SKM-1 treated with dmso at 0.1 percent for 144 hours (cell line): ENCODE measurements at regions not wholly inside any gene's neighbourhood (a gene's known extent, or its start where the extent isn't known, plus 50 kb on each side); places are given as distances from the start of the nearest gene placed in this dataset.

Experiments used
- DNase-seq: peaks from one replicate; lab custom pipeline; 2025; ENCODE audit not compliant: unreplicated experiment; lab: John Stamatoyannopoulos, UW

DNA sequence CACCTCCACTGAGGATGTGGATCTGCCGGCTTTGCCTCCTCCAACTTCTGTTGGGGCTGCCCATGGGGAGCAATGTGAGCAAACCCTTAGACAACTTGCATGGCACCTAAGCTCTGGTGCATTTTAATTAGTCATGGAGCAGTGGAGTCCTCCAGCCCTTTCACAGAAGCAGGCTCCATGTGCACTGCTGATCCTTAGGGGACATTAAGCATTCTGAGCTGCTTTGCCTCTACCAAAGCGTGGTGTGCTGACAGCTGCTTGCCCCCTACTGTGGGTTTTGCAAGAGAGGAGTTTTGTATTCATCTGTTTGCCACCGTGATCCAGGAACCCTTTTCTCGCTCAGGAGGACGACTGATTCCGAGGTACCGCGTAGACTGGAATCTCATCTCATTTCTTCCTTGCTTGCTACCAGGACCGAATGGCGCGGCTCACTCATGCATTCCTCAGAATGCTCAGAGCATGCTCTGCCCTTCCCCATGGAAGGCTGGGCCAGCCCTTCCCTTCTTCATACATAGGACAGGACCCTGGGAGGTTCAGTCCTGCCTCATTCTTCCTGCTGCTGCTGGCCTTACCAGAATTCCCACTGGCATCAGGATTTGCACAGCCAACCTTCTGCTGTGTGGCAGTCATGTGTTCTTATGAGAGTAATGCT lies 432.5 kb downstream of the GADD45G start:
- no peak for DNase-seq

DNA sequence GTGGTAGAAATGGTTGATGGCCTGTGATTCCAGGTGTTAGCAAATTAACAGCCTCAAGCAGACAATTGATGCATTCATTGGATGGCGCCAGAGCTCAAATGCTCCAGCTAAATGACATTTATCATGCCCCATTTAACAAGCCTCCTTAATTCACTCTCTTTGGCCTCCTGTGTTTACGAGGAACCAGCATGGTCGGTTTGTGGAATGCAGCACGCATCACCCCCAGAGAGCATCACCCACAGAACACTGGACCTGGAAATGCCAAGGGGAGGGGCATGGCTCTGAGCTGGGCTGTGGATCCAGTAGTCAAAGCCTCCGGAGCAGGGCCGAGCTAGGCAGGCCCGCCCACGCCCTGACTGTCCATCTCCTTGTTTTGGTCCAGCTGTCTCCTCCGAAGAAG lies 434.0 kb downstream of the GADD45G start:
- no peak for DNase-seq

DNA sequence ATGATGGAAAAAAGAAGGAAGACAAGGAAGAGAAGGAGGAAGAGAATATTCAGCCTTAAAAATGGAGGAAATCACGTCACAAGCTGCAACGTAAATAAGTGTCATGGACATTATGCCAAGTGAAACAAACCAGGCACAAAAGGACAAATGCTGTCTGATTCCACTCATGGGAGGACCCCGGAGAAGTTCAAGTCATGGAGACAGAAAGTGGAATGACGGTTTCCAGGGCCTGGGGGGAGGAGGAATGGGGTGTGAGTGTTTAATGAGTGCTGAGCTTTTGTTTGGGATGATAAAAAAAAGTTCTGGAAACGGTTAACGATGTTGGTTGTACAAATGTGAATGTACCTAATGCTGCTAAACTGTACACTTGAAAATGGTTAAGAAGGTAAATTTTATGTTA lies 439.5 kb downstream of the GADD45G start:
- DNase-seq: no peak

DNA sequence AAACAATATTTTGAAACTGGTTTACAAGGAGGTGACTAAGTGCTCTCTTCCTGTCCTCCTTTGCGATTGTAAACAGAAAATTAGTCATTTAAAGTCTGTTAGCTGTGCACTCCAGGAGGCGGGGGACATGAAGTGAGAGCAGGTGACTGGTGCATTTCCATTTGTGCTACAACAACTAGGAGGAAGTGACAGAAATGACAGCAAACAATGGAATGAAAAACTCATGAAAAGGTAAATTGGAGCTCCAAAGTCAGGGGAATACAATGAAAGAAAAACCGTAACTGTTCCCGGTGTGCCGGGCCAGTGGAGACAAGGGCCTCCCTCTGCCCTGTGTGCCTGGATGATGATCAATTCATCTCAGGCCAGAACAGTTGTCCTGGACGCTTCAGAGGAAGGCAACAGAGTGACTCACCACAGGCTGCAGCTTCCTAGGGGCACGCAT lies 439.9 kb downstream of the GADD45G start:
- no peak for DNase-seq

DNA sequence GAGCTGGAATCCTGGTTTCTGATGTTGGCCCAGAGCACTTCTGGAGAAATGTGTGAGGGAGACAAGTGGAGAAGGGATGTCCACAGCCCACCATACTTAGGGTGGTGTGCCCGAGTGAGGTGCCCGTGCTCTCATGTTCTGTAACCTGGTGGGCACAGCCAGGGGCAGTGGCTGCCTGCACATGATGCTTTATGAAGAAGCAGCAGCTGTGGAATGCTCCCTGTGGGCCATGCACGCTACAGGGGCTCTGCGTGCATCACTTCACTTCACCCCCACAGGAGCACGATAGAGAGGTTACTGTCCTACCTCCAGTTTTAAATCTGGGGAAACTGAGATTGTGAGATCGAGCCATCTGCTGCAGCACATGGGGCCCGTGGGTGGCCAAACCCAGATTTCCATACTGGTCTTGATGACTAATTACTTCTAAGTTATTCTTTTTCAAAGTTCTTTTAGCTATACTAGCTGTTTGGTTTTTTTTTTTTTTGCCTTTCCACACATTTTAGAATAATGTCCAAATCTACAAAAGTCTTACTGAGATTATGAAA lies 441.6 kb downstream of the GADD45G start:
- DNase-seq: no peak

DNA sequence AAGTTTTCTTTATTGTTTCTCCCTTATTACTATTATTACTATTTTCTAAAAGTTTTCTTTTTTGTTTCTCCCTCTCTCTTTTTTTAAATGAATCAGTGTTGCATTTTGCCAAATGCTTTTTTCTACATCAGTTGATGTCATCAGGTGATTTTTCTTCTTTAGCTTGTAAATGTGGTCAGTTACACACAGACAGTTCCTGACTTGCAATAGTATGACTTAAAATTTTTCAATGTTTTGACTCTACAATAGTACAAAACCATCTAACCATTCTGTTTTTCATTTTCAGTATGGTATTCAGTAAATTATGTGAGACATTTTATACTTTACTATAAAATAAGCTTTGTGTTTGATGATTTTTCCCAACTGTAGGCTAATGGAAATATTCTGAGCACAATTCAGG lies 443.0 kb downstream of the GADD45G start:
- no peak for DNase-seq

DNA sequence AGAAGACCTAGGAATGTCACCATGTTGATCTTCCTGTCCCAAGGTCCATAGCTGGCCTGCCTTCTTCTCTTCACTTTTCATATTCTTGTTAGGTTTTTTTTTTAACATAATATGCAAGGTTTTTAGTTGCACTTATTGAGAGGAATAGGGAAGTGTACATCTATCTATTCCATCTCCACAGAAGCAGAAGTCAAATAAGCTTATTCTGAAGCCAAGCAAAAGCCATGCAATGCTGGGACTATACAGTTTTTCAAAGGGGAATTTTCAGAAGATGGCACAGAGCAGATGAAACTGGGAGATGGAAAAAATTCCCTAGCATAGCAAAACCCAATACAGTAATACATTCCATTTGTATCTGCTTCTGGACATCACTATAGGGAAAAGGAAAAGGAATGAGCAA lies 447.6 kb downstream of the GADD45G start:
- no peak for DNase-seq

DNA sequence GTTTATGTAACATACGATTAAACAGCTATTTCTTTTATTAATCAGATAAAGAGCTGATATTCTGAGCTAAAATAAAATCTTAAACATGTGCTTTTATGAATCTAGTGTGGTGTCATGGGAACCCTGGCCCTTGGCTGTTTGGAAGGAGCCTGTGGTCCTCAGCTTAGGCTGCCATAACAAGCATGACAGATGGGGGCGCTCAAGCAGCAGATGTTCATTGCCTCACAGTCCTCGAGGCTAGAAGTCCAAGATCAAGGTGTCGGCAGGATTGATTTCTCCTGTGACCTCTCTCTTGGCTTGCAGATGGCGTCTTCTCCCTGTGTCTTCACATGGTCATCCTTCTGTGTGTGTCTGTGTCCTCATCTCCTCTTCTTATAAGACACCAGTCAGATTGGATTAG lies 448.2 kb downstream of the GADD45G start:
- DNase-seq: no peak

DNA sequence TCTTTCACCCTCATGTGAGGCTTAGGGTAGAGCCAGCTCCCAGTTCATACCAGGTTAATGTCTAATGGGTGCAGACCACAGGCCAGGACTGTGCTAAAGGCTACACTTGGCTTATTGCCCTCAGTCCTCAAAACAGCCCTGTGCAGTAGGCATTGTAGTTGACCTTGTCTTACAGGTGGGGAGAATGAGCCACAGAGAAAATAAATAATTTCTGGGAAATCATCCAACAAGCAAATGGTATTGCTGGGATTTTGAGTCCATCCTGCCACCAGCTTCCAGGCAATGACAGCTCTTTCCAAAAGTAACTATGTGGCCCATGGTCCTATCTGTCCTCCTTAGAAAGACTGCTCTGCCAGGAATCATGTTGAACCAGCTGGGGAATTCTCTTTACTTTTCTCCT lies 450.0 kb downstream of the GADD45G start:
- DNase-seq: no peak

DNA sequence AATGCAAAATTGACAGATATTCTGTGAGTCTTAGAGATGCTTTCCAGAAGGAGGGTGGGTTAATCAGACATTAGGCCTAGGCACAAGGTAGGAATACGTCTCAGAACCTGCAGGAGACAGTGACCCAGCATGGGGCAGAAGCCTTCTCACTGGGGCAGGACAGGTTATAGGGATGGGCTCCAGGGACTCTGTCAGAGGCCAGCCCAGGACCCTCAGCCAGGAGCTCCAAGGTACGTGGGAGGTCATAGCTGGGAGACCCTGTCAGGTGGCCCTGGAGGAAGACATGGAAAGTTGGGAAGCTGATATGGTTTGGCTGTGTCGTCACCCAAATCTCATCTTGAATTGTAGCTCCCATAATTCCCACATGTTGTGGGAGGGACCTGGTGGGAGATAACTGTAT lies 450.4 kb downstream of the GADD45G start:
- DNase-seq: no peak

DNA sequence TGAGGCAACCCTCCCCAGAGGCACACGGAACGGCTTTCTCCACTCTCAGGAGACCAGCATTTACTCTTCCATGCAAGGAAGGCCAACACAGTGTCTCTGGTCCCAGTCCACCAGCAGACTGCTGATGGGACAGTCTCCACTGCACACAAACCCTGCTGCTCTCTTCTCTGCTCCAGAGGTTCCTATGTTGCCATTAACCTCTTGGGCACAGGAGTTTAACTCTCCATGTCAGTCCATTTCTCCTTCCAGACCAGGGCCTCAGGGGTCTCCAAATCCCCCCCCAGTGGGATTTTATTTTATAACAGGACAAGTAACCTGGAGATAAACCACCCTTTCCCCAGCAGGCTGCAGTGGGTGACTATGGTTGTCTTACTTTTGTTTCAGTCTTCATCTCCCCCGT lies 452.5 kb downstream of the GADD45G start:
- no peak for DNase-seq

DNA sequence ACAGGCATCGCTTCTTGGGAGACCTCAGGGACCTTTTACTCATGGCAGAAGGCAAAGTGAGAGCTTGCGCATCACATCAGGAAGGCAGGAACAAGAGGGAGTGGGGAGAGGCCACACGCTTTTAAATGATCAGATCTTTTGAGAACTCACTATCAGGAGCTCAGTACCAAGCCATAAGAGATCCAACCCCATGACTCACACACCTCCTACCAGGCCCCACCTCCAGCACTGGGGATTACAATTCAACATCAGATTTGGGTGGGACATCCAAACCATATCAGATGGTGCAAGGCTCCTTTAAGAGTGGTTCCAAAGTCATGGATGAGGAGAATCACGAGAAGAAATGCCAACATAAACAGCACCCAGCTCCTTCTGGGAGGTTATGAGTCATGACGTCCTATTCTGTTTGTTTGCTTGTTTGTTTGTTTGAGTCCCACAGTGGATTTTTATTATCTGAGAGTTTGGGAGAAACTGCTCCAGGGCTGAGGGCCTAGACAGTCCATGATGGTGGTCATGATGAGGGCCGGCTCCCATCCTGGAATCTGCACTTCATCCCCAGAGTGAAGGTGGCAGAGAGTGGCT lies 453.5 kb downstream of the GADD45G start:
- DNase-seq: no peak

DNA sequence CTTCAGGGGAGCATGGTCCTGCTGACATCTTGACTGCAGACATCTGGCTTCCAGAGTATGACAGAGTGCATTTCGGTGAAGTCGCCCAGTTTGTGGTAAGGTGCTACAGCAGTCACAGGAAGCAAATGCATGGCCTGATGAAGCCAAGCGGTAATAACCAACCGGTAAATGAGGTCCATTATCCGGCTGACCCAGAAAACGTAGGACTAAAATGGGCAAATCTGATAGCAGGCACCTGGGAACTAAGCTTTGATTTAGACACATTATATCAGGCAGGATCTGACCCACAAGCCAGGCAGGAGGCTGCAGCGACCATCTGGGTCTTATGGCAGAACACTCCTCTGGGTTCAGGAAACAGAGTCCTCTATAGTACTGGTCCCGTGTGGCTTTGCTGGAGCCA lies 454.6 kb downstream of the GADD45G start:
- DNase-seq: no peak

DNA sequence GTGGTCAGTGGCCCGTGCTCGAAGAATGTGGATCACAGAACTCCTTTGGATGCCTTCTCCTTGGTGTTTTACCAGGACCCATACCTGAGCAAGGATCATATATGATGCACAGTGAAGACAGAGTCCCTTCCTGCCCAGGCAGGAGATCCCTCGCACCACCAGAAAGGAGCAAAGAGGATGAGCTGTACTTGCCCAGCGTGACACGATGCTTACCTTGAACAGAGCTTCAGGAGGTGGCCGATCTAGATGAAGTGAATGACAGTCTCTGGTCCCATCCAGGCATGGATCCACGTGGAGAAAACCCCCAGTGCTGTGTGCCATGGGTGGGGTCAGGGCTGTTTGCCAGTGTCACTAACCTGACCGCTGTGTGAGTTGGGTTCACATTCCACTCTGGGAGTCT lies 455.4 kb downstream of the GADD45G start:
- DNase-seq: no peak

DNA sequence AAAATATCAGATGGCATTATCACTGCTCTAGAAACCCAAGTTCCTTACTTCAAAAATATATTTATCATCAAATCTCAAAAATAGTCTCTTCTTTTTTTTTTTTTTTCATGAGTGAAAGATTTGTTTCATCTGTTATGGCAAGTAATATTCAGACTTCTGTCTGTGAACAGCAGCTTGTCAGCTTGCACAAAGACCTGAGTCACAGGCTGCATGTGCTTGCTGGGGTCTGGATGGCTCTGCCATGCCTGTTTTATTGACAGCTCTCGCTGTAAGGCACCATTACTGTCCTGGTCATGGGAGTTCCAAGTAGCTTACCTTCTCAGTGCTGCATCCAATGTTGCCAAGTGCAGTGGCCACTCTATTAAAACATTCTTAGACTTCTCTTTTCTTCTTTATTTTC lies 456.4 kb downstream of the GADD45G start:
- no peak for DNase-seq

DNA sequence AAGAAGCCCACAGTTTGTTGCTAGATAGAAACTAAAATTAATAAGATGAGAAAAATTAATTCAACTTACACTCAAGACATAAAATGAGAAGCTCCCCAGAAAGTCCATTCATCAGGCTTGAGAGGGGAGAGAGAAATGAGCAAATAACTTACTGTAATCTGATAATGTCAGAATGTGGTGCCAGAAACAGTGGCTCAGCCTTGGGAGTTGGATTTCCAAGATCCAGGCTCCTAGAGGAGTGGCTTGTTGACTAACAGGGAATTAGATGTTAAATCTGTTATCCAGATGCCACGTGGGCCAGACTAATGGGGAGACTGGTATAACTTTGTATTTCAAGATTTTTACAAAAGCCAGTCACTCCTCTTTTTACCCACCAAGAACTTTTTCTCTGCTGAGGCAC lies 458.2 kb downstream of the GADD45G start:
- no peak for DNase-seq

DNA sequence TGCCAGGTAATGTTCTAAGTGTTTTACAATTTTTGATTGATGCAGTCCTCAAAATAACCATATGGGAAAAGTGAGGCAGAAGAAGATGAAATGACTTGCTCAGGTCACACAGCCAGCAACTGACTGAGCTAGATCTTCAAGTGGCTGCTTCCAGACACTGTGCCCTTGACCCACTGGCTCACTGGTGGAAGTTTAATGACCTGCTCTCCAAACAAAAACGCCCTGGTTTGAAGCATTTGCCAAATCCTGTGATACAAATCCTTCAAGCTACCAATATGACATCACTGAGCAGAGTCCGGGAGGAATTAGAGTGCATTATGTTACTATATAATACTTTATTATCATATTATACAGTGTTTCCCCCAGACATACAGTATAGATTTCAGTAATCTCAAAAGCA lies 459.4 kb downstream of the GADD45G start:
- DNase-seq: no peak

DNA sequence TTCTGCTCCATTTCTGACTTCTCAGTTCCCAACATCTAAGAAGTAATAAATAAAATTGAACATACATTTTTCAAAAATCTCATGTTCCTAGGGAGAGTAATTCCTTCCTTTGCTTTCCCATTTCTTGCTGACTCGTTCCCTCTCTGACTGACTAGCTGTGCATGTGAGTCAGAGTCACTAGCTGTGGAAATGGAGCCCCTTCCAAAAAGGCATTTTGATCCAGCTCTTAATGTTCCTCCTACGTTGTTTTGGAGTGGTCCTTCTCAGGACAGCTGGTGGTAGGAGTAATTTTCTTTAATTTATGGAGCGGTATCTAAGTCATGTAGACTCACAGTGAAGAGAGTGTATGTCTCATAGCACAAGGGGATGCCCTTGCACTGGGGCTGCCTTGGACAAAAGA lies 460.2 kb downstream of the GADD45G start:
- DNase-seq: no peak

DNA sequence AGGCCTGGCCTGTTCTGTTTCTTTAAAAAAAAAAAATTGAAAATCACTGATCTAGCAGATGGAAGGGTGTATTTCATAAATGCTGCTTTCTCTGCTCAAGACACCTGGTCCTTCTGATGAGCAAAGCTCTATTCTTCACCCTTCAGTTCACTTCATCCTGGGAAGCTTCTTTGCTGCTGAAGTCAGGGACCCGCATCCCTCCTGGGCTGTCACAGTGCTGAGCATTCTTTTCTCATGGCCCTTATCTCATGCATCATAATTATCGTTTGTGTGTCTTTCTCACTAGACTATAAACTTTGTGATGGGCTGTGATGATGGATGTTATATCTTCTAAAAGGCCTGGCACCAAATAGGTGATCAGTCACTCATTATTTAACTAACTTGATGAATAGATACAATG lies 461.0 kb downstream of the GADD45G start:
- no peak for DNase-seq

DNA sequence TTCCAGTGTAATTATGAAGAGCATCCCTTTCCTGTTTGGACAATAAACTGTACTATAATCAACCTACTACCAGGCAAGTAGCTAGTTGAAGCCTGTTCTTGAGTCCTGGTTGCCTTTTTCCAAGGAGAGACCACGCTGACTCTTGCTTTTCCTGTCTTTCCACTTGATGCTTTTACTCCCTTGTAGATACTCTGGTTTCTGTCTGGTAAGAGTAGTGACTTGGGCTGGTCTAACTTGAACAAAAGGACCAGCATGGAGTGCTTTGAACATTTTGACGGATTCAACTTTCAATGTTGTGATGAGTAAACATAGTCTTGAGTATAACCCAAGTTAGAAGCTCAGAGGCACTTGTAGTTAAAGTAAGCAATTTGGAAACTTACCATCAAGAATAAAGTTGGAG lies 464.3 kb downstream of the GADD45G start:
- no peak for DNase-seq

DNA sequence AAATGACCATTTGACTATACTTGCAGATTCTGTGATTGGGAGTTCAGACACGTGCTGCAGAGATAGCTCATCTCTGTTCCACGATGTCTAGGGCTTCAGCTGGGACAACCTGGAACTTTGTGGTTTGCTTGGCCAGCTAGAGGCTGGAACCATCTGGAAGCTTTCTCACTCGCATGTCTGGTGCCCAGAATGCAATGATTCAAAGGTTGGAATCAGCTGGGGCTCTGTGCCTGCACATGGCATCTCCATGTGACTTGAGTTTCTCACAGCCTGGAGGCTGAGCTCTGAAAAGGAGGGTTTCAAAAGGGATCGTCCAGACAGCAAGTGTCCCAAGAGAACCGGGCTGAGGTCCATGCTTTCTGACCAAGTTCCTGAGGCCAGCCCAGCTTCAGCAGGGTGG lies 465.2 kb downstream of the GADD45G start:
- DNase-seq: no peak

DNA sequence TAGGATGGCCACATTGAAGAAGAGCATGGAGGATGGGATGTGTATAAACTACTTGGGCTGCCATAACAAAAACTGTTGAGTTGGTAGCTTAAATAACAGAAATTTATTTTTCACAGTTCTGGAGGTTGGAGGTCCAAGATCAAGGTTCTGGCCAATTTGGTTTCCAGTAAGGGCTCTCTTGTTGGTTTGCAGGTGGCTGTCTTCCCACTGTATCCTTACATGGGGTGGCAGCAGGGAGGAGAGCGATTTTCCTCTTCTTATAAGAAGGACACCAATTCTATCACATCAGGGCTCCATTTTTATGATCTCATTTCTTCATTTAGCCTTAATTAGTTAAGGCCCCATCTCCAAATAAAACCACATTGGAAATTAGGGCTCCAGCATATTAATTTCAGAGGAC lies 465.7 kb downstream of the GADD45G start:
- no peak for DNase-seq
